Parathyroid adenoma (tissue), 2 donors: ENCODE measurements at regions not wholly inside any gene's neighbourhood (a gene's known extent, or its start where the extent isn't known, plus 50 kb on each side); places are given as distances from the start of the nearest gene placed in this dataset.

Source experiments
- H2AFZ ChIP-seq: fragments of 300-600 bp; sonication (generic); one replicate; pipeline ENCODE4 v1.7.0; 2017; ENCODE audit warnings: antibody characterized with exemption, mild to moderate bottlenecking
- H3K27ac ChIP-seq: fragments of 300-600 bp; sonication (generic); one replicate; pipeline ENCODE4 v1.7.0; 2017
- H3K27me3 ChIP-seq: fragments of 300-600 bp; sonication (generic); one replicate; pipeline ENCODE4 v1.7.0; 2017; ENCODE audit warnings: low read length; ENCODE audit not compliant: control insufficient read depth, insufficient read depth
- H3K36me3 ChIP-seq: fragments of 300-600 bp; sonication (generic); one replicate; pipeline ENCODE4 v1.7.0; 2017; ENCODE audit warnings: low read length; ENCODE audit not compliant: control insufficient read depth, insufficient read depth
- H3K4me1 ChIP-seq: fragments of 300-600 bp; sonication (generic); one replicate; pipeline ENCODE4 v1.7.0; 2017; ENCODE audit warnings: control low read depth
- H3K4me2 ChIP-seq: fragments of 300-600 bp; sonication (generic); one replicate; pipeline ENCODE4 v1.7.0; 2017; ENCODE audit warnings: low read length
- H3K4me3 ChIP-seq: fragments of 300-600 bp; sonication (generic); one replicate; pipeline ENCODE4 v1.7.0; 2017; ENCODE audit warnings: low read depth, low read length
- H3K79me2 ChIP-seq: fragments of 300-600 bp; sonication (generic); one replicate; pipeline ENCODE4 v1.7.0; 2017; ENCODE audit warnings: control low read depth
- H3K9ac ChIP-seq: fragments of 300-600 bp; sonication (generic); one replicate; pipeline ENCODE4 v1.7.0; 2017; ENCODE audit warnings: mild to moderate bottlenecking
- H3K9me3 ChIP-seq: fragments of 300-600 bp; sonication (generic); one replicate; pipeline ENCODE4 v1.7.0; 2017; ENCODE audit warnings: low read length; ENCODE audit not compliant: control insufficient read depth
- CTCF ChIP-seq: fragments of 300-600 bp; sonication (generic); IDR thresholded peaks from one replicate; pipeline ENCODE4 v1.7.0; 2017; ENCODE audit warnings: antibody characterized with exemption, mild to moderate bottlenecking
- donor health status: primary hyperparathyroidism.

- Histone ChIP-seq H3K9ac (no peak overlapping the region), H2AFZ (no peak overlapping the region), H3K9me3 (no peaks in the 10 kb centered on the region), H3K4me3 (no peak overlapping the region), H3K4me1 (no peaks in the 10 kb centered on the region), H3K27ac (no peak overlapping the region), H3K4me2 (no peak overlapping the region), H3K36me3 (no peaks in the 10 kb centered on the region), H3K79me2 (no peaks in the 10 kb centered on the region), H3K27me3 (no peaks in the 10 kb centered on the region)
- no peak for TF ChIP-seq CTCF
These were observed 437.9 kb upstream of the PAPPA start for GRCh38 chr9:115715666-115716065.

DNA sequence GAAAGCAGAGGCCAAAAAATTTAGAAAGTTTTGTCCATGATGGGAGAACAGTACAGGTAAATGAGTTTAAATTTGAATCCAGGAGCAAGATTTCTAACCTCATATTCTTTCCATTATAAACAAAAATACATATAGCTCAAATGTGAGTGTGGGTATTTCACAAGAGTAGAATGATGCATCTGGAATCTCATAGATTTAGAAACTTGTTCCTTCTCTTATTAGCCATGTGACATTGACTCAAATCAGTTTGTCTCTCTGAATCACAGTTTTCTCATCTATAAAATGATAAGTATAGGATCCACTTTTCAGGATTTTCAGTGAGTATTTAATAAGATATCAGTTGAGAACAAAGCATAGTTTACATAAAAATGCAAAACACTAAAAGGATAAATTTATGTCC is 436.3 kb upstream of the PAPPA start:
- Histone ChIP-seq H3K27ac (no peak overlapping the region), H3K79me2 (no peaks in the 10 kb centered on the region), H3K9me3 (no peaks in the 10 kb centered on the region), H3K4me2 (no peak overlapping the region), H3K4me3 (no peak overlapping the region), H3K4me1 (no peaks in the 10 kb centered on the region), H3K36me3 (no peaks in the 10 kb centered on the region), H3K27me3 (no peaks in the 10 kb centered on the region), H3K9ac (no peak overlapping the region), H2AFZ (no peak overlapping the region)
- TF ChIP-seq CTCF, result no peak

- H3K4me2 ChIP-seq, result no peak overlapping the region
- no peaks in the 10 kb centered on the region for H3K36me3 ChIP-seq
- no peaks in the 10 kb centered on the region for H3K27me3 ChIP-seq
- no peaks in the 10 kb centered on the region for H3K9me3 ChIP-seq
- no peak overlapping the region for H3K4me3 ChIP-seq
- no peaks in the 10 kb centered on the region for H3K79me2 ChIP-seq
- no peak overlapping the region for H3K9ac ChIP-seq
- TF ChIP-seq CTCF, result no peak
- no peaks in the 10 kb centered on the region for H3K4me1 ChIP-seq
- H3K27ac ChIP-seq, result no peak overlapping the region
- no peak overlapping the region for H2AFZ ChIP-seq
These were observed 435.8 kb upstream of the PAPPA start for GRCh38 chr9:115717711-115718173.

DNA sequence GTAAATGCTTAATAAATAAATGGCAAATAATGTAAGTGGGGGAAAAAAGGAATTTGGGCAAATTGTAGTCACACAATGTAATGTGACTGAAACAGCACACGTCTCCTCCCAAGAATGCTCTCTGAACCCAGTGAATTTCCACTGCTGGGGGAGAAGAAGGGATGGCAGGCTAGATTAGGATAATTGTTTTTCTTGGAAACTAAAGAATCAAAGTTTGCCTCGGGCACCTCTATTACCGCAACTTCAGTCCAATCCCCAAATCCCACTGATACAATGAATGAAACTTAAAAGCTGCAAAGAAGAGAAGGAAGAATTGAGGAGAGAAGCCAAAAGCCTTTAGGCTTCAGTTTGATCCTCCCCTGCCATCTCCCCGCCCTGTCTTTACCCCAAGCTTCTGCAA is 423.2 kb upstream of the PAPPA start:
- H3K9ac ChIP-seq, result no peak overlapping the region
- H3K27ac ChIP-seq, result no peak overlapping the region
- no peak overlapping the region for H2AFZ ChIP-seq
- no peaks in the 10 kb centered on the region for H3K27me3 ChIP-seq
- no peaks in the 10 kb centered on the region for H3K4me1 ChIP-seq
- no peak overlapping the region for H3K4me3 ChIP-seq
- H3K36me3 ChIP-seq, result no peaks in the 10 kb centered on the region
- no peaks in the 10 kb centered on the region for H3K9me3 ChIP-seq
- TF ChIP-seq CTCF, result no peak
- H3K79me2 ChIP-seq, result no peaks in the 10 kb centered on the region
- no peak overlapping the region for H3K4me2 ChIP-seq

DNA sequence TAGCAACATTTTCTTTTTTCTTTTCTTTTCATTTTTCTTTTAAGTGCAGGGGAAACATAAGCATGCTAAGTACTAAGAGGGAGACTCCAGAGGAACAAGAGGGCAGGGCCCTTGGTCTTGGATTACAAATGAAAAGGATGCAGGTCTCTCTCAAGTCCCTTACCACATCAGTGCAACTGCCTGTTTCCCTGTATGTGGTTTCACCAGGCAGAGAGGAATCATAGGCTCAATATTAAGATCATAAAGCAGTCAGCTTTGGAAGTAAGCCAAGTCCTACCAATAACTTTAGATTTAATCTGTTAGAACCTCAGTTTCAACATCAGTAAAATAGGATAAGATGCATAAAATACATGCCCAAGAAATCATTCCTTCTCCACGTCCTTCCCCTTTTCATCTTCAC is 422.7 kb upstream of the PAPPA start:
- TF ChIP-seq CTCF, result no peak
- no peak overlapping the region for H3K4me3 ChIP-seq
- no peak overlapping the region for H3K9ac ChIP-seq
- H3K36me3 ChIP-seq, result no peaks in the 10 kb centered on the region
- no peak overlapping the region for H3K4me2 ChIP-seq
- no peaks in the 10 kb centered on the region for H3K4me1 ChIP-seq
- no peaks in the 10 kb centered on the region for H3K27me3 ChIP-seq
- H2AFZ ChIP-seq, result no peak overlapping the region
- H3K79me2 ChIP-seq, result no peaks in the 10 kb centered on the region
- no peak overlapping the region for H3K27ac ChIP-seq
- H3K9me3 ChIP-seq, result no peaks in the 10 kb centered on the region
